OCI-LY3 (cell line): ENCODE measurements at regions not wholly inside any gene's neighbourhood (a gene's known extent, or its start where the extent isn't known, plus 50 kb on each side); places are given as distances from the start of the nearest gene placed in this dataset.

Experiments
- H2AFZ ChIP-seq: fragments of 200-600, 300-600 bp; shearing (Covaris generic); 2 replicates; pipeline ENCODE4 v1.6.0; 2014; ENCODE audit warnings: antibody characterized with exemption, low read depth, low read length
- H3K27ac ChIP-seq: fragments of 200-600, 300-600 bp; sonication (generic); 2 replicates; pipeline ENCODE4 v1.5.1; 2014; ENCODE audit warnings: mild to moderate bottlenecking, low read length, moderate library complexity, mixed read lengths
- H3K27me3 ChIP-seq: fragments of 200-600, 300-600 bp; sonication (generic); 2 replicates; pipeline ENCODE4 v1.6.1; 2014; ENCODE audit warnings: low read depth, low read length, mixed read lengths
- H3K36me3 ChIP-seq: fragments of 200-600, 300-600 bp; sonication (generic); replicated peaks from 2 replicates; pipeline ENCODE3; 2014; ENCODE audit warnings: low read depth, low read length, mixed read lengths
- H3K4me1 ChIP-seq: fragments of 300-600, 200-600 bp; sonication (generic); 2 replicates; pipeline ENCODE4 v1.6.1; 2014; ENCODE audit warnings: low read length, mixed read lengths
- H3K4me2 ChIP-seq: fragments of 200-600, 300-600 bp; sonication (generic); 2 replicates; pipeline ENCODE4 v1.6.1; 2014; ENCODE audit warnings: low read length, mixed read lengths
- H3K4me3 ChIP-seq: fragments of 300-600, 200-600 bp; sonication (generic); 2 replicates; pipeline ENCODE4 v1.5.1; 2014; ENCODE audit warnings: antibody characterized with exemption, mild to moderate bottlenecking, low read length, moderate library complexity
- H3K79me2 ChIP-seq: fragments of 300-600, 200-600 bp; shearing (Covaris generic); 2 replicates; pipeline ENCODE4 v1.6.1; 2014; ENCODE audit warnings: mild to moderate bottlenecking, low read length, mixed read lengths
- H3K9ac ChIP-seq: fragments of 300-600, 200-600 bp; shearing (Covaris generic); 2 replicates; pipeline ENCODE4 v1.6.0; 2014; ENCODE audit warnings: mild to moderate bottlenecking, low read length, moderate library complexity
- H3K9me3 ChIP-seq: fragments of 200-600, 300-600 bp; shearing (Covaris generic); 2 replicates; pipeline ENCODE4 v1.6.1; 2014; ENCODE audit warnings: low read length, mixed read lengths; ENCODE audit not compliant: insufficient read depth
- H4K20me1 ChIP-seq: fragments of 200-600, 300-600 bp; sonication (generic); 2 replicates; pipeline ENCODE4 v1.6.1; 2016; ENCODE audit warnings: low read length, mixed read lengths; ENCODE audit not compliant: insufficient read depth
- CTCF ChIP-seq: fragments of 200-600, 300-600 bp; sonication (generic); IDR thresholded peaks from 2 replicates; pipeline ENCODE4 v1.5.1; 2014; ENCODE audit warnings: antibody characterized with exemption, low read length, low read depth
- EZH2phosphoT487 ChIP-seq: fragments of 200-600 bp; shearing (Covaris generic); IDR thresholded peaks from 2 replicates; pipeline ENCODE4 v1.6.1; 2018; ENCODE audit warnings: antibody characterized with exemption, mixed run types, low read depth

- H3K9ac ChIP-seq, result no peak overlapping the region
- no peaks in the 10 kb centered on the region for H3K9me3 ChIP-seq
- no peaks in the 10 kb centered on the region for H3K36me3 ChIP-seq
- H3K79me2 ChIP-seq, result no peaks in the 10 kb centered on the region
- no peak overlapping the region for H2AFZ ChIP-seq
- no peaks in the 10 kb centered on the region for H3K4me1 ChIP-seq
- H3K4me3 ChIP-seq, result no peak overlapping the region
- H3K27ac ChIP-seq, result no peak overlapping the region
- H3K27me3 ChIP-seq, result no peaks in the 10 kb centered on the region
- H3K4me2 ChIP-seq, result no peak overlapping the region
- no peak for TF ChIP-seq EZH2phosphoT487
- TF ChIP-seq CTCF, result no peak
- no peaks in the 10 kb centered on the region for H4K20me1 ChIP-seq
Measured at GRCh38 chr6:113482771-113483170, 374.4 kb upstream of the MARCKS start.

- Histone ChIP-seq H3K4me2 (no peak overlapping the region), H2AFZ (no peak overlapping the region), H3K27me3 (no peaks in the 10 kb centered on the region), H3K9me3 (no peaks in the 10 kb centered on the region), H3K27ac (no peak overlapping the region), H4K20me1 (no peaks in the 10 kb centered on the region), H3K79me2 (no peaks in the 10 kb centered on the region), H3K9ac (no peak overlapping the region), H3K36me3 (no peaks in the 10 kb centered on the region), H3K4me3 (no peak overlapping the region), H3K4me1 (peaks cover 6% of the 10 kb centered on the region)
- TF ChIP-seq EZH2phosphoT487, result no peak
- no peak for TF ChIP-seq CTCF
Measured at GRCh38 chr6:113486199-113486598, 370.9 kb upstream of the MARCKS start.

GRCh38 chr6:113487489-113488058 lies 369.6 kb upstream of the MARCKS start:
- Histone ChIP-seq H3K27me3 (no peaks in the 10 kb centered on the region), H3K27ac (no peak overlapping the region), H3K4me1 (peaks cover 6% of the 10 kb centered on the region), H3K4me2 (no peak overlapping the region), H4K20me1 (no peaks in the 10 kb centered on the region), H3K36me3 (no peaks in the 10 kb centered on the region), H3K79me2 (no peaks in the 10 kb centered on the region), H3K4me3 (no peak overlapping the region), H2AFZ (no peak overlapping the region), H3K9me3 (no peaks in the 10 kb centered on the region), H3K9ac (no peak overlapping the region)
- TF ChIP-seq CTCF (no peak), EZH2phosphoT487 (no peak)

- Histone ChIP-seq H3K79me2 (no peaks in the 10 kb centered on the region), H3K9ac (no peak overlapping the region), H3K27ac (no peak overlapping the region), H3K9me3 (no peaks in the 10 kb centered on the region), H3K4me1 (peaks cover 6% of the 10 kb centered on the region), H3K4me2 (no peak overlapping the region), H4K20me1 (no peaks in the 10 kb centered on the region), H3K36me3 (no peaks in the 10 kb centered on the region), H2AFZ (no peak overlapping the region), H3K4me3 (no peak overlapping the region), H3K27me3 (no peaks in the 10 kb centered on the region)
- TF ChIP-seq EZH2phosphoT487, result no peak
- no peak for TF ChIP-seq CTCF
Measured at GRCh38 chr6:113488061-113488460, 369.1 kb upstream of the MARCKS start.
